DMS53 (cell line): ENCODE measurements at regions not wholly inside any gene's neighbourhood (a gene's known extent, or its start where the extent isn't known, plus 50 kb on each side); places are given as distances from the start of the nearest gene placed in this dataset.
"Not testable (repeated sequence)": the region's sequence is repeated elsewhere in the genome, so short reads cannot be mapped to it uniquely, and the experiment has no call there.

Source experiments
- DNase-seq: peaks from one replicate; lab custom pipeline; 2025; lab: John Stamatoyannopoulos, UW

DNA sequence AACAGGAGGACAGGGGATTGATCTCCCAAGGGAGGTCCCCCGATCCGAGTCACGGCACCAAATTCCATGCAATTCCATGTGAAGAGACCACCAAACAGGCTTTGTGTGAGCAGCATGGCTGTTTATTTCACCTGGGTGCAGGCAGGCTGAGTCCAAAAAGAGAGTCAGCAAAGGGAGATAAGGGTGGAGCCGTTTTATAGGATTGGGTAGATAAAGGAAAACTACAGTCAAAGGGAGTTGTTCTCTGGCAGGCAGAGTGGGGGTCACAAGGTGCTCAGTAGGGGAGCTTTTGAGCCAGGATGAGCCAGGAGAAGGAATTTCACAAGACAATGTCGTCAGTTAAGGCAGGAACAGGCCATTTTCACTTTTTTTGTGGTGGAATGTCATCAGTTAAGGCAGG is 752.7 kb downstream of the GALC start:
- DNase-seq: not testable (repeated sequence)

DNA sequence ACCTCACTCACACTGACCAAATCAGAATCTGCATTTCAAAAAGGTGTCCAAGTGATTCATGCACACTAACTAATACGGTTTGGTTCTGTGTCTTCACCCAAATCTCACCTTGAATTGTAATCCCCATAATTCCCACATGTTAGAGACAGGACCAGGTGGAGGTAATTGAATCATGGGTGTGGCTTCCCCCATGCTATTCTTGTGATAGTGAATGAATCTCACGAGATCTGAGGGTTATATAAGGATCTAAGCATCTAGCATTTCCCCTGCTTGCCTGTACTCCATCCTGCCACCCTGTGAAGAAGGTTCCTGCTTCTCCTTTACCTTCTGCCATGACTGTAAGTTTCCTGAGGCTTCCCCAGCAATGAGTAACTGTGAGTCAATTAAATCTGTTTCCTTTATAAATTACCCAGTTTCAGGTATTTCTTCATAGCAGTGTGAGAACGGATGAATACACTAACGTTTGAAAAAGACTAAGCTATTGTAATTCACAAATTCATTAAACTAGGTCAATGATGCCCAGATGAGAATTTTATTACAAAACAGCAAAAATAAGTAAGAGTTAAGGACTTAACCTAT is 759.1 kb downstream of the GALC start:
- DNase-seq: no peak

DNA sequence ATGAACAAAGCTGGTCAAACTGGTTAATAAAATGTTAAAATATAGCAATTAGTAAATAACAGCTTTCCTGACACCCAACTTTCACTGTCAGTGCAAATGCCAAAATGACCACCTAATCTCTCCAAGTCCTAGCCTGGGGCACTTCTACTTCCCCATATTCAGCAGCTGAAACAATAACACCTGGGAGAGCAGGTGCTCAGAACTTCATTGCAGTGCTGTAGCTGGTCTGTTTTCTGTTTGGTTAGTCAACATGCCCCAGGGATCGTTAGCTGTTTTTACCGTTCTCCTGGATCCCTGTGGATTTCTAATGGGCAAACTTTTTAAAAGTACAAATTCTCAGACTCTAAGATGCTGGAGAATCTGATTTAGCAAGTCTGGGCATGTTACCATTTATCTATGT is 759.7 kb downstream of the GALC start:
- peak; percentile 32 for DNase-seq

DNA sequence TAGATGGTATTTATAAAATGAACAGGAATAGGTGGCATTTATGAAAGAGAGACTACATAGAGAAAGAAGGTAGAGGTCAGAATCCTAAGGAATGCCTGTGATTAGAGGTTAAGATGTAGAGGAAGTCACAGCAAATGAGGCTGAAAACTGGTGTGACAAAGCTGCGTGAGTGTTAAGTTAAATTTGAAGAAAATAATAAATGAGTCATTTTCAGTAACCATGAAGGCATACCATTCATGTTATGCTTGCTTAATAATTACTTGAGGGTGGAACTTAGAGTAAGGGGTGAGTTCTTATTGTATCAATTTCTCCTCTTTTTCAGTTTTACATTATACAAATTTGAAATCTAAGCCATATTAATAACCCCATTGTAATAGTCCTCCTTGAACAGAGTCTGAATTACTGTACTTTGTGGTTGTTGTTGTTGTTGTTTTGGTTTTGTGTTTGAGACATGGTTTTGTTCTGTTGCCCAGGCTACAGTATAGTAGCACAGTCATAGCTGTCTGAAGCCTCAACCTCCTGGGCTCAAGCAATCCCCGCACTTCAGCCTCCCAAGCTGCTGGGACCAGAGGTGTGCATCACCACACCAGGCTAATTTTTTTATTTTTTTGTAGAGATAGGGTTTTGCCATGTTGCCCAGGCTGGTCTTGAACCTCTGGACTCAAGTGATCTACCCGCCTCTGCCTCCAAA is 761.5 kb downstream of the GALC start:
- DNase-seq: no peak

DNA sequence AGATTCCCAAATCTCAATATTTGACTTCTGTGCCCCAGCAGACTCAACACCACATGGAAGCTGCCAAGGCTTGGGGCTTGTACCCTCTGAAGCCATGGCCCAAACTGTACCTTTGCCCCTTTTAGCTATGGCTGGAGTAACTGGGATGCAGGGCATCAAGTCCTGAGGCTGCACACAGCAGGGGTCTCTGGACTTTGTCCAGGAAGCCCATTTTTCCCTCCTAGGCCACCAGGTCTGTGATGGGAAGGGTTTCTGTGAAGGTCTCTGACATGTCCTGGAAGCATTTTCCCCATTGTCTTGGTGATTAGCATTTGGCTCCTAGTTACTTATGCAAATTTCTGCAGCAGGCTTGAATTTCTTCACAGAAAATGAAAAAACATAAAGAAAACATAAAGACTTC is 762.3 kb downstream of the GALC start:
- no peak for DNase-seq

DNA sequence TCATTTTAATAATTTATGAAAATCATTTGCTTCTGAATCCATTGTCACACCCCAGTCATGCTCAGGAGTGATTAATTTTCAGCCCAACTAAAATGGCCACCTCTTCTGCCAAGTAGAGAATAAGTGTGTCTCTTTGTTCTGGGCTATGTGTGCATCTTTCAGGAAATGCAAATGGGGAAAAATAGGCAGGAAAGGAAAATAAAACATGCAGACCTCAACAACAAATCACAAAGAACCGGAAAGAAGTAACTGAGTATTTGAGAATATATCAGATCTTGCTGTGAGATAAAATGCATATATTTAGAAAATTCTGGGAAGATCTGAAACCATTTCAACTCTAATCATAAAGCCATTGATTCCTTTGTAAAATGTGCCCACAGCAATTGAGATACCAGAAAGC is 763.9 kb downstream of the GALC start:
- no peak for DNase-seq

DNA sequence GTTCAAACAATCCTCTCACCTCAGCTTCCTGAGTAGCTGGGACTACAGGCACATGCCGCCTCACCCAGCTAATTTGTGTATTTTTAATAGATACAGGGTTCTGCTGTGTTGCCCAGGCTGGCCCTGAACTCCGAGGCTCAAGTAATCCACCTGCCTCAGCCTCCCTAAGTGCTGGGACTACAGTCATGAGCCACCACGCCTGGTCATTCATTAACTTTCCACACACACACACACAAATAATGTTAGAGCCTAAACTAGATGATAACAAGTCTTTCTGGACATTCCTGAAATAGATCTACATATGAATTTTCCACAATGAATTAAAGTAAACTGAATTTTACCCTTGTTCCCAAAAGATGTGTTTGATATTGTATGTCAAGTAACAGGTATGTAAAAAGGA is 776.0 kb downstream of the GALC start:
- DNase-seq: peak; percentile 9

DNA sequence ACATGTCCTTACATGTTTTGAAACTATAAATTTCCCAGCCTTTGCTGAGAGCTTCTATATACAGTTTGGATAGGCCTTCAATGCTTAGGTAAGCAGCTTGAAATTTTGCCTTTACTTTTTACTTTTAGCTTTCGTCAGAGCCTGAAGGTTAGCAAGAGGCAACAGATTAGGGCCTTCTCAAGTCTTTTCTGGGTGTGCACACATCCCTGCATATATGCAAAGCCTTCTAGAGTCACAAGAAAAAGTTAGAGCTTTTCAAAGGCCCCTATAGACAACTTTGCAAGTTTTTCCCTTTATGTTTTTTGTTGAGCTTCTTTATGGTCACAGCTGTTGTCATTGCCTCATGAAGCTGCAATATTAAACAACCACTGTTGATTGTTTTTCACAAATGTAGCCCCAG is 778.4 kb downstream of the GALC start:
- no peak for DNase-seq

DNA sequence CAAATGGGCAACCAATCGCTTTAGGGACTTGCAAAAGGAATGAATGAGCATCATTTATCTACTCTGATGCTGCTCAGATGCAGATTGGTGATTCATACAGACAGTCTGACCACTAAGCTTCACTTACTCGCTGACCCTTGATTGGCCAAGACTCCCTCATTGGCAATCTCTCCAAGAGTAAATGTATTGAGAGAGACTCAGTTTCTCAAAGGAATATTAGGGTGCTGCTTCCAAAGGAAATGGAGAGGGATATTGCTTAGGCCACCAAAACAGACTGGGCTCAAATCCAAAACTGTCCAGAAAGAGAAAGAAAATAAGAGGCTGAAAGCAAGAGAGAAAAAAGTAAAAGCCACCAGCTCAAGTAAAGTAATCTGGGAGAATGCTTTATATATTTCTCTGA is 785.2 kb downstream of the GALC start:
- DNase-seq: no peak

DNA sequence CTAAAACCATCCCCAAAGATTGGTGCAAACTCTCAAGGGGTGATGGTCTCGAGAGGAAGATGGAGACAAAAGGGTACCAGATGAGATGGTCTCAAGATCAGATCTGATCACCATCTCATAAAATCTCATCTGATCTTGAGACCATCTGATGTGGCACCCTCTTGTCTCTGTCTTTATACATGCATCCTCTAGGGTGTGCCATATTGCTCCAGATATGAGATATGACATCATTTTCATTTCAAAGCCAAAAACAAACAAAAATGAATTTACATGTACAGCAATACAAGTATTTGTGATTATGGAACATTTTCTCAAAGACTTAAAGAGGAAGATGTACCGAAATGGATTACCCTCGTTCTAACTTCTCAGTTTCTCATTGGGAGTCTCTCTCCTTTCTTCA is 787.2 kb downstream of the GALC start:
- DNase-seq: peak; percentile 26

DNA sequence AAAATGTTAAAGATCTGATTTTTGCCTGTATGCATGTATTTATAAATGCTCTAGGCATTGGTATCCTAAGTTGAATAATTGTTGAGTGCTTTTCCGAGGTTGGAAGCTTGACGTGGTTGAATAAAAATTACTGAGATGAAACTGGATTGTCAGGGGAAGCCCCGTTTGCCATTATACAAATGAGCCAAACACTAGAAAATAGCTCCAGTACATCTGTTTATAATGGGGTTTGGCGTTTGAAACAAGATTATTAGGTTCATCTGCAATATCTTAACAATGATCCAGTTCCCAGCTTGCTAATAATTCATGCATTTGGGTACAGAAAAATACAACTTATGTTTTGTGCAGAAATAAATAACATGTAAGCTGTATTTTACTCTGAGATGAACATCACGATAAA is 789.6 kb downstream of the GALC start:
- DNase-seq: no peak

DNA sequence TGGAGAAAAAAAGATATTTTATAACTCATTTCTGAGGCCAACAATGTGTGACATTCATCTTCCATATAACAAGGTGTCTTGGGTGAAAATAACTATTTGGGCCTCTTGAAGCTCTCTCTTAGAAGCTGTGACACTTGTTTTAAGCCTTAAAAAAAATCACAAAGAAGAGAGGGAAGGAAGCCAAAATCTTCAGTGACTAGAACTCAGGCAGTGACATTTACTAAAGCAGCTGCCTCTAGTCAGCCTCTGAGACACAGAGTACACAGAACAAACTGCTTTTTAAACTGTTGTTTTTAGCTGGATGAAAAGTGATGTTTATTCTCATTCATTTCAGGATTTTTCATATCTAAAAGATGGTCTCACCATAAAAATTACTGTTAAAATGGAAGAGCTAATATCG is 793.6 kb downstream of the GALC start:
- no peak for DNase-seq

DNA sequence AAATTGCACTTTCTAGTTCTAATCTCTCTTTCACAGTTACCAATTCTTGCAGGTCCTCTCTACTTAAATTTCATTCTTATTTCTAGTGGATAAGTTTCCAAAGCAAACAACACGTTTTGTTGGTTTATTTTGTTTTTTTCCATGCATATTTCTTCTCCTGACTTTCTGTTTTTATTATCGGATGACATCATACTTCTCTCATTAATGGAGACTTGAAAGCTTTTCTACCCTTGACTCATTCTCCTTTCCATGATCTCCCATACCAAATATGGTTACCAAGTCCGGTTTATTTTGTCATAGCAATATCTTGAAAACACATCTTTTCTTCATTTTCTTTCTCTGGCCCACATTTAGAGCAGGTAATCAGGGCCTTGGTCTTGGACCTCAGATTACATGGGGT is 796.5 kb downstream of the GALC start:
- DNase-seq: no peak

DNA sequence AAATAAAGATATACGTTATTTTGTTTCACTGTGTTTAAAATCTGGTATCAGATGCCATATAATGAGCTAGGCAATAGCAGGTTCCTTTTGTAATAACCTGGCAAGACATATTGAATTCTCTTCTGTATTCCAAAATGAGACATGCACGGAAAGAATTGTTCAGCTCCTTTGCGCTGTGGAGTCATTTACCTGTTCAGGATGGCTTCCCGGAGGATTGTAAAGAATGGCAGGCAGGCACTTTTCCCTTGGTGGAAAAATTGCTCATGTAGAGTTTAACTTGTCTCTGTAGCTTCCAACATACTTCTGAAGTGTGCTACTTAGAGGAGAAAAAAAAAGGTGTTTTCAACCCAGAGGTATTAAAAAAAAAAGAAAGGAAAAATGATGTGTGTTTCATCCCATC is 805.2 kb downstream of the GALC start:
- no peak for DNase-seq

DNA sequence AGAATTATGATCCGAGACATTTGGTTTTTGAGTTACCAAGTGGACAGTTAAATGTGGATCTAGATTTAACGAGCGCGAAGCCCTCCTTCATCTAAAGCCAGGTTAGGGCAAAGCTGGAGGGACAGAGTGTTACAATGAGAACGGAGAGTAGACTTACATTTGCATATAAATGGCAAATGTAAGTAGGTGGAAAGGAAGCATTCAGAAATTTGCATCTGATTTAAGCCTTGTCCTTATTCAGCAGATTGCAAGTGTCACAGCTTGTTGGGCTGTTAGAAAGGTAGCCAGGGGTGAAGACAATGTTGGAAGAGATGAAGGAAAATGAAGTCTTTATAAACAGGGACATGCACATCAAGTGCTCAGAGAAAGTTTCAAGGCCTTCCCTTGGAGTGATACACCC is 806.2 kb downstream of the GALC start:
- no peak for DNase-seq

DNA sequence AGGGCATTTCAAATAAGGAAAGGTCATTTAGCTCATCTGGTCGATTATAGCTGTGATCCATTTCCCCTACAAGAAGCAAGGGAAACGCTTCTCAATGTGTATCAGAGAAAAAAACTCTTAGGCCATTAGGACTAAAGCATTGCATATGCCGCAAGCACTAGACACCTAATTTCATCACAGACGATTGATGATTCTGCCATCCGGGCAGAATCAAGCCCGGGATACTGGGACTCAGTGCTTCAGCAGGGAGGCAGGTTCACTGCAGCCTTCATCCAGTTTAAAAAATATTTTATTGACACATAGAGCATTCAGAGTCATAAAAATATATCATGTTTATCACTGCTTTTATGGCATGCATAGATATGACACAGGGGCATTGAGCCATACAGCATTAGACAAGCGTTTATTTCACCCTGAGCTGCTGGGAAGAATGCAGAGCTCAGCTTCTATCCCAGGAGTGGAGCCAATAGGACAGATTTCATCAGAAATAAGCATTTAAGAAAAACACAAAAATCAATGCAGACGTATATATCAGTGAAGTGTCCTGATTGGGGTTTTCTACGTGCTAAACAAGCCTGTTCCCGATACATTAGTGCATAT is 806.9 kb downstream of the GALC start:
- DNase-seq: no peak

DNA sequence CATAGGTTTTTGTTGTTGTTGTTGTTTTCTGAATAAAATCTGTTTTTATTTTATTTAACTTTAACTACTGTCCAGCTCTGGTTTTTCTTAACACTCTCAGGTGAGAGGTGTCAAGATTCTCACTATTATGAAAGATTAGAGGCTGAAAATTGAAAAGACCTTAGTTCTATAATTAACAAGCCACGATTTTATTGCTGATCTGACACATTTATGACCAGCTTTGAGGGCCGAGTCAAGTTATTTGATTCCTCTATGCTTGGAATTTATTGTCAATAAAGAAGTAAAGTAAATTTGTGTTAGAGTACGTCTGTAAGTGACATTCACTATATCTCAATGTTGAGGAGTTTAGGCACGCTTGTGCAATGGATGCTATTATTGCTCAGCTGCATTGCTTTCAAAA is 808.8 kb downstream of the GALC start:
- DNase-seq: no peak

DNA sequence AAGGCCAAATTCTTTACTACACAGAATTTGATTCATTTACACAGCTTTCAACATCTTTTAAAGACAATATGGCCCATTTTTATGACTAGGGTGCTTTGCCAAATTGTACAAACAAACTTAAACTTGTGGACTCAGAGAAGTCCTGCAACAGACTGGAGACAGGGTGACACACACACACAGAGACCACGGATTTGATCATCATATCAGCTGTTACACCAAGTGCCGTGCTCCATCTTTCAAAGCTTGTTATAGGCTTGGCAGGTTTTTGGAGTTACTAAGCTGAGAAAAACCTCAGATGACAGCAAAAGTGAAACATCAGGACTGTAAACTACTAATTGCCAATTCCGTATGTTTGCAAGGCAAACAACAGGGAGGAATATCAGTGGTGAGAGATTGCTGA is 811.7 kb downstream of the GALC start:
- DNase-seq: no peak

DNA sequence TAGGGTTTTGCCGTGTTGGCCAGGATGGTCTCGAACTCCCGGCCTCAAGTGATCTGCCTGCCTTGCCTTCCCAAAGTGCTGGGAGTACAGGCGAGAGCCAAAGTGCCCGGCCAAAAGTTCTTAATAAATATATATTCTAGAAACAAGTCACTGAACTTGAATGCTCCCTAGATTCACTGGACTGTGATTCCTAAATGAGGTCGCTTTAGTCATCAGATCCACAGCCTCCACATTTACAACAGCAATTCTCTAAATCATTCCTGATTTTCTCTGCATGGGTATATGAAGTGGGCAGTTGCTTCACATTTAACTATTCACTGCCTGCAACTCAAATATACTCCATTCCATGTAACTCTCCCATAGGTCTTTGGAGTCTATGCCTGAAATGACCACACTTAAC is 813.0 kb downstream of the GALC start:
- DNase-seq: no peak

DNA sequence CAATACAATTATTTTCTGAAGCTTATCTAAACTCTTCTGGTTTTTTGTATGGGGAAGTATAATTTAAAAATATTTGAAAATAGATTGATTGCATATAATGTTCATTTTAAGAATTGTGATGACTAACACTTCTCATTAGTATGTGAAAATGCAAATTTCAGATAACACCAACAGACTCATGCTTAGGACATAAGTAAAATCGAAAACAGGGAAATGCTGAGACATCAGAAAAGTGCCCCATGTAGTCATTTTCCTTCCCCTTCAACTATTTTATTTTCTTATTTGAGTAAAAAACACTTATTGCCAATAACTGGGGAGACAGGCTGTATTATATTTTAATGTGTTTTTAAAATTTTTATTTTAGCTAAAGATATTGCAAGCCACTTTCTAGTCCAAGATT is 814.7 kb downstream of the GALC start:
- no peak for DNase-seq

DNA sequence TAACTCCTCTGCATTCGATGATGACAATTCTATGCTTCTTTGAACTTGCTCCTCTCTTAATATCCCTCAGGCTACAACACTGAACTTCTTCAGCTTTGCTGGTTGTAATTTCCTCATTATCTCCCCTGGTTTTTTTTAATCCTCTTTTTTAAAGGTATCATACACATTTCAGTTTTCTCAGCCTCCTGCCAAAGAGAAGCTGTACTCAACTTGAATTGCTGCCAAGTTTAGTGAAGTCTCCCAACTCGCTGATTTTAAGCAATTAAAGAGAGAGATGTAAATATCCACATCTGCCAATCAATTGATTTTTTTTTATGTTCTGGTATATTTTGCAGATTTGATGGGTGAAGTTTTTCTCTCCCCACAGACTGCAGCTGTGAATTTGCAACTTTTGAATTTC is 817.8 kb downstream of the GALC start:
- no peak for DNase-seq

DNA sequence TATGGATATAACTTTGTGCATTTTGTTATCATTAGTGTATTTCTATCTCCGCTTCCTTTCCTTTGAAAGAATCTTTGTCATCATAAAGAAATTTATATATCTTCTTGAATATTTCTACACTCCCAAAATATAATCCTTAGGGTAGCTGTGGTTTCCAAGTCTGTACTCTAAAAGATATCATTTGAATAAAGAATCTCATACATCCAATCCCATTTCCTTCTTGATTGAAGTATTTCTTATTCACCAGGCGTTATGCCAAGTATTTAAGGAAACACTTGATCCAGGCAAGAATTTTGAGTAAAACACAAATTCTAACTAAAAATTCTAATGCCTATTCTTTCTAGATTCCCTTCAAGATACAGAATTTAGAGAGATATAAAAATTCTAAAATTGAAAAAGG is 821.8 kb downstream of the GALC start:
- DNase-seq: no peak

DNA sequence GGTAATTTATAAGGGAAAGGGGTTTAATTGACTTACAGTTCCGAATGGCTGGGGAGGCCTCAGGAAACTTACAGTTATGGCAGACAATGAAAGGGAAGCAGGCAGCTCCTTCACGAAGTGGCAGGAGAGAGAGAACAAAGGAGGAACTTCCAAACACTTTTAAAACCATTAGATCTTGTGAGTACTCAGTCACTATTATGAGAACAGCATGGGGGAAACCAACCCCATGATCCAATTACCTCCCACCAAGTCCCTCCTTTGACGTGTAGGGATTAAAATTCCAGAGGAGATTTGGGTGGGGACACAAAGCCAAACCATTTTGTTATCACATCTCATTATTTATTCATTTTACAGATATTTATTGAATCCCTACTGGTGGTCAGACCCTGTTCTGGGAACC is 822.8 kb downstream of the GALC start:
- DNase-seq: no peak

DNA sequence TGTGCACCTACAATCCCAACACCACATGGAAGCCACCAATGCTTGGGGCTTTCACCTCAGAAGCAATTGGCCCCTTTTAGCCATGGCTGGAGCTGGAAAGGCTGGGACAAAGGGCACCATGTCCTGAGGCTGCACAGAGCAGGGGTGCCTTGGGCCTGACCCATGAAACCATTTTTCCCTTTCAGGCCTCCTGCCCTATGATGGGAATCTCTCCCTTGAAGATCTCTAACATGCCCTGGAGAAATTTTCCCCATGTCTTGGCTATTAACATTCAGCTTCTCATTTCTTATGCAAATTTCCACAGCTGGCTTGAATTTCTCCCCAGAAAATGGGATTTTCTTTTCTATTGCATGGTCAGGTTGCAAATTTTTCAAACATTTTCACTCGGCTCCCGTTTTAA is 823.6 kb downstream of the GALC start:
- DNase-seq: no peak
